ENCODE measurements at regions not wholly inside any gene's neighbourhood (a gene's known extent, or its start where the extent isn't known, plus 50 kb on each side); places are given as distances from the start of the nearest gene placed in this dataset.

- Histone ChIP-seq H3K4me2 (ENCODE audit: low read length) (no peak overlapping the region; the same call in 1 of the 2 replicates), H3K9ac (ENCODE audit: low read length) (no peak overlapping the region), H3K4me1 (ENCODE audit: control insufficient read depth in 1 of 2, insufficient read depth in 2 of 2, low read length in 2 of 2) (peaks cover 0 to 16% of the 10 kb centered on the region in 2 experiments; a peak in 3 of 4 replicates), H3K9me3 (ENCODE audit: control insufficient read depth in 1 of 2, insufficient read depth in 1 of 2, low read depth in 1 of 2, low read length in 2 of 2) (no peaks in the 10 kb centered on the region), H3K9me2 (ENCODE audit: insufficient read depth) (no peaks in the 10 kb centered on the region), H3K27ac (ENCODE audit: low read depth, low read length) (no peak overlapping the region), H3K36me3 (ENCODE audit: control insufficient read depth in 1 of 2, insufficient read depth in 2 of 2, low read length in 2 of 2) (no peaks in the 10 kb centered on the region), H3K4me3 (replicated peaks in 1 of 2; ENCODE audit: low read depth in 1 of 2, low read length in 2 of 2) (no peak overlapping the region), H3K27me3 (ENCODE audit: insufficient read depth, low read length) (no peaks in the 10 kb centered on the region), H4K20me1 (ENCODE audit: insufficient read depth) (no peaks in the 10 kb centered on the region), H2AFZ (ENCODE audit: low read depth, low read length, poor library complexity, severe bottlenecking) (peak overlapping the region; percentile 6), H3K79me2 (ENCODE audit: insufficient read depth, low read length) (no peaks in the 10 kb centered on the region)
- TF ChIP-seq EGR1 (IDR thresholded peaks at IDR 0.05; ENCODE audit: low read depth): no peak
- no peak for TF ChIP-seq POLR2A (IDR thresholded peaks at IDR 0.05; ENCODE audit: borderline replicate concordance, extremely low read depth, insufficient read depth, insufficient read length)
- peak; percentile 66 for TF ChIP-seq RAD21 (IDR thresholded peaks at IDR 0.05; ENCODE audit: low read depth)
- no peak for TF ChIP-seq ZBTB33 (IDR thresholded peaks at IDR 0.05; ENCODE audit: extremely low read depth, insufficient replicate concordance, low read length)
- no peak for TF ChIP-seq ZNF274 (IDR thresholded peaks at IDR 0.05; ENCODE audit: low read depth, low read length)
- TF ChIP-seq CTCF (IDR thresholded peaks at IDR 0.05 in 2 of 3, conservative IDR thresholded peaks at IDR 0.05 in 1 of 3; ENCODE audit: borderline replicate concordance in 1 of 3, insufficient read depth in 1 of 3, low read depth in 2 of 3, low read length in 2 of 3): peak; percentile 27 to 55 (median 40); a peak in 2 of 6 replicates
- peak; percentile 86 for ATAC-seq
- POLR2A ChIA-PET: no interaction called here
- no TSS peak for BruUV-seq (replicated peaks)
- DNase-seq (ENCODE audit: low read depth, low spot score): peak; percentile 23
- CTCF ChIA-PET: no interaction called here
- RAD21 ChIA-PET (ENCODE audit: low non-redundant PET in 1 of 2, low total read pairs in 2 of 2, uncharacterized antibody in 2 of 2, unreplicated experiment in 2 of 2): no interaction called here
- intact Hi-C loops (cut with micrococcal nuclease): no loop called here
Measured at GRCh38 chr10:125217990-125218675, 57.8 kb upstream of the CTBP2 start.

Measured in HCT116 (cell line).